Activated naive CD4-positive, alpha-beta T cell treated with anti-CD3 and anti-CD28 coated beads, Interleukin-2, amount 10 ng/mL, durations not matched to agents 7 days and 5 days (primary cell): ENCODE measurements at regions not wholly inside any gene's neighbourhood (a gene's known extent, or its start where the extent isn't known, plus 50 kb on each side); places are given as distances from the start of the nearest gene placed in this dataset.
"Not testable (repeated sequence)": the region's sequence is repeated elsewhere in the genome, so short reads cannot be mapped to it uniquely, and the experiment has no call there.

ENCODE experiments used
- CTCF ChIA-PET: fragments of 350-600 bp; sonication (Branson Sonifier 250); formaldehyde crosslinking; loops from one replicate; lab custom pipeline; 2021; ENCODE audit warnings: antibody characterized with exemption; lab: Charles Lee
- DNase-seq: peaks from one replicate; pipeline ENCODE4 v3.0.0-alpha.2; 2020
- H3K27ac Mint-ChIP-seq: one replicate; pipeline ENCODE4 v1.8.0; 2021; ENCODE audit warnings: mild to moderate bottlenecking, moderate library complexity, mixed read lengths
- H3K27me3 Mint-ChIP-seq: one replicate; pipeline ENCODE4 v1.8.0; 2021; ENCODE audit warnings: mild to moderate bottlenecking, mixed read lengths
- H3K36me3 Mint-ChIP-seq: one replicate; pipeline ENCODE4 v1.8.0; 2021; ENCODE audit warnings: mixed read lengths
- H3K4me1 Mint-ChIP-seq: one replicate; pipeline ENCODE4 v1.8.0; 2021; ENCODE audit warnings: mixed read lengths
- H3K4me3 Mint-ChIP-seq: one replicate; pipeline ENCODE4 v1.8.0; 2021; ENCODE audit warnings: mild to moderate bottlenecking, moderate library complexity, mixed read lengths
- H3K9me3 Mint-ChIP-seq: one replicate; pipeline ENCODE4 v1.8.0; 2021; ENCODE audit warnings: mixed read lengths

DNA sequence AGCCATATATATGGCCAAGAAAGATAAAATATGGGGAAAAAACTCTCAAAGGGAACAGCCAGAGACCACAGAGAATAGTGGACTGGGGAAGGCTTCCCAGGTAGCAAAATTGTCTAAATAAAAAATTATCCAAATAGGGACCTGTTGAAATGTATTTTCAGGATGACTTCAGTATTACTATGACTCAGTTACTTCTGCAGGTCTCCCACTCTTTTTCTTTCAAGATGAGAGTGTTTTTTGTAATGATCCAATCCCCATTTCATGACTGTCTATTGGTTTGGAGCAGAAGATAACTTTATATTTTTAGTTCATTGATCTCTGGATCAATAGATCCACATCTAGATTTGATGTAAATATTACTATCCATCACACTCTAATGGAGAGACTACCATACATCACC, 372.1 kb upstream of the EMCN start:
- DNase-seq: no peak
- no peak overlapping the region for H3K4me3 Mint-ChIP-seq
- no peaks in the 10 kb centered on the region for H3K36me3 Mint-ChIP-seq
- peaks cover 8% of the 10 kb centered on the region for H3K27me3 Mint-ChIP-seq
- CTCF ChIA-PET: no interaction called here
- peaks cover 10% of the 10 kb centered on the region for H3K9me3 Mint-ChIP-seq
- H3K4me1 Mint-ChIP-seq: peaks cover 2% of the 10 kb centered on the region
- H3K27ac Mint-ChIP-seq: no peak overlapping the region

DNA sequence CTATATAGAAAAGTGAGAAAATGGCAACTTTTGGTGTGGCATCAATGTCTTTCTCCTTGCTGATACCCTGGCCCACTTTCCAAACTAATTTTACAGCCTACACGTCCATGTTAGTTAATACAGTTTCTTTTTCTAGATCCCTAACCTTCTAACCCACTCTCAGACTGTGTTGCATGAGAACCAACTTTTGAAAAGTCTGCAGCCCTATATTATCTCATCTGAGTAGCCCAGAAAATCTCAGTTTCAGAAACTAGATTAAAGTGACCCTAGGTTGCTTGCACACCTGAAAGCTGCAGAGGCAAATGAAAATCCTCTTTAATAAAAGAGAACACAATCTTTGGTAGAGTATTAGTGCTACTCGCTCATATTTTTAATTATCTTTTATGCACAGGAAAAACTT, 371.6 kb upstream of the EMCN start:
- CTCF ChIA-PET: no interaction called here
- Mint-ChIP-seq H3K27me3 (peaks cover 9% of the 10 kb centered on the region), H3K27ac (no peak overlapping the region), H3K36me3 (no peaks in the 10 kb centered on the region), H3K9me3 (peaks cover 10% of the 10 kb centered on the region), H3K4me3 (no peak overlapping the region), H3K4me1 (no peaks in the 10 kb centered on the region)
- no peak for DNase-seq

GRCh38 chr4:100882661-100883060, 364.8 kb upstream of the EMCN start:
- Mint-ChIP-seq H3K27ac (no peak overlapping the region), H3K36me3 (no peaks in the 10 kb centered on the region), H3K27me3 (peaks cover 12% of the 10 kb centered on the region), H3K4me3 (no peak overlapping the region), H3K4me1 (no peaks in the 10 kb centered on the region), H3K9me3 (peaks cover 1% of the 10 kb centered on the region)
- DNase-seq: no peak
- CTCF ChIA-PET: no interaction called here

- Mint-ChIP-seq H3K27me3 (peaks cover 4% of the 10 kb centered on the region), H3K36me3 (no peaks in the 10 kb centered on the region), H3K4me3 (no peak overlapping the region), H3K4me1 (no peaks in the 10 kb centered on the region), H3K27ac (no peak overlapping the region), H3K9me3 (peaks cover 1% of the 10 kb centered on the region)
- no peak for DNase-seq
- CTCF ChIA-PET: interaction anchor here (0.6 kb wide), 1 partner anchor 288 kb away, joined by 4 read pairs; no protein-coding TSS in a partner anchor
Measured at GRCh38 chr4:100881283-100881682, 363.5 kb upstream of the EMCN start.

- H3K9me3 Mint-ChIP-seq: no peaks in the 10 kb centered on the region
- H3K27me3 Mint-ChIP-seq: peaks cover 4% of the 10 kb centered on the region
- CTCF ChIA-PET: no interaction called here
- no peaks in the 10 kb centered on the region for H3K4me1 Mint-ChIP-seq
- H3K27ac Mint-ChIP-seq: no peak overlapping the region
- no peaks in the 10 kb centered on the region for H3K36me3 Mint-ChIP-seq
- DNase-seq: no peak
- no peak overlapping the region for H3K4me3 Mint-ChIP-seq
Measured at GRCh38 chr4:100880011-100880410, 362.2 kb upstream of the EMCN start.

DNA sequence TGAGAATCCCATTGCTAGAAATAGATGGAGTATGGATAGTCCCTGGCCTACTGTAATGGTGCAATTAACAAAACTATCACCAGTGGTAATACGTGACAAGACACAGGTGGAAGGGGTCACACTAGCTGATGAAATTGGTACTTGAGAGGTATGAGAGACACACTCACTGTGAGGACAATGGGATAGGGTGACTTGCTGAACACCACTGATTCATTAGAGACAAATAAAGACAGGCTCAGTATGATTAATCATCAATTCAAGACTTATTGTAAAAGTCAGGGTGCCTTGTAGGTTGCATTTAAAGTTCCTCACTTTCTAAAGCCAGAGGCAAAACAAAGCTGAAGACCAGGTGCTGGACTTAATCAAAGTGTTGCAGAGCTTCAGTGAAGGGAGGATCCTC, 361.6 kb upstream of the EMCN start:
- DNase-seq: no peak
- CTCF ChIA-PET: no interaction called here
- Mint-ChIP-seq H3K4me1 (no peaks in the 10 kb centered on the region), H3K27me3 (peaks cover 4% of the 10 kb centered on the region), H3K4me3 (no peak overlapping the region), H3K27ac (no peak overlapping the region), H3K36me3 (no peaks in the 10 kb centered on the region), H3K9me3 (no peaks in the 10 kb centered on the region)

- DNase-seq: no peak
- CTCF ChIA-PET: no interaction called here
- no peaks in the 10 kb centered on the region for H3K27me3 Mint-ChIP-seq
- H3K4me1 Mint-ChIP-seq: no peaks in the 10 kb centered on the region
- H3K4me3 Mint-ChIP-seq: no peak overlapping the region
- H3K27ac Mint-ChIP-seq: no peak overlapping the region
- no peaks in the 10 kb centered on the region for H3K9me3 Mint-ChIP-seq
- H3K36me3 Mint-ChIP-seq: no peaks in the 10 kb centered on the region
Measured at GRCh38 chr4:100876546-100876945, 358.7 kb upstream of the EMCN start.

DNA sequence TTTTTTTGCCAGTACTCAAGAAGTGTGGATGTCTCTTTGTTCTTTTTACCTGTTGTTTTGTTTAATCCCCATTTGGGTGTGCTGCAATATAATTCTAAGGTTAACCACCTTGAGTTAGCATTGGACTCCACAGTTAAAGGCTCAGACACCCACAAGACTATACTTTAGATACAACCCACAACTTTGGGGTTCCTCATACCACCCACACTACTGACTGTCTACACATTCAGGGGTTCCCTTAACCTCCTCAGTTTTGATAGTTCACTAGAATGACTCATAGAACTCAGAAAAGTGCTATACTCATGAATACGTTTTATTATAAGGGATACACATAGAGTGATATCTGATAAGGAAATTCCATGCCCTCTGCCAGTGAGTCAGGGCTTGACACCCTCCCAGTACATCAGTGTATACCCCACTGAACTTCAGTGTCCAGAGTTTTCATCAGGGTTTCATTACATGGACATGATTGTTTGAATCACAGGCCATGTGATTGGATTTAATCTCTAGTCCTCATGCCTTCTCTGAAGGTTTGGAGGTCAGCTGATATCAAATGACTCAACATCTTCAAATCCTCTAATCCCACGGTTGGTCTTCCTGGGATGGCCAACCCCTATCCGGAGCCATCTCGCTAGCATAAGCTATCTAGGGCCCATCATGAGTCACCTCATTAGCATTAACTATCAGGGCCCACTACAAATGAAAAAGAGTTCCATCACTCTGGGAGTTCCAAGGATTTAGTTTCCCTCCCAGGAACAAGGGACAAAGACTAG, 357.7 kb upstream of the EMCN start:
- Mint-ChIP-seq H3K36me3 (no peaks in the 10 kb centered on the region), H3K27ac (no peak overlapping the region), H3K27me3 (no peaks in the 10 kb centered on the region), H3K4me1 (no peaks in the 10 kb centered on the region), H3K9me3 (no peaks in the 10 kb centered on the region), H3K4me3 (no peak overlapping the region)
- CTCF ChIA-PET: no interaction called here
- DNase-seq: no peak

GRCh38 chr4:100872811-100873210, 355.0 kb upstream of the EMCN start:
- Mint-ChIP-seq H3K27me3 (no peaks in the 10 kb centered on the region), H3K4me1 (no peaks in the 10 kb centered on the region), H3K36me3 (no peaks in the 10 kb centered on the region), H3K4me3 (no peak overlapping the region), H3K27ac (no peak overlapping the region), H3K9me3 (no peaks in the 10 kb centered on the region)
- DNase-seq: no peak
- CTCF ChIA-PET: no interaction called here

DNA sequence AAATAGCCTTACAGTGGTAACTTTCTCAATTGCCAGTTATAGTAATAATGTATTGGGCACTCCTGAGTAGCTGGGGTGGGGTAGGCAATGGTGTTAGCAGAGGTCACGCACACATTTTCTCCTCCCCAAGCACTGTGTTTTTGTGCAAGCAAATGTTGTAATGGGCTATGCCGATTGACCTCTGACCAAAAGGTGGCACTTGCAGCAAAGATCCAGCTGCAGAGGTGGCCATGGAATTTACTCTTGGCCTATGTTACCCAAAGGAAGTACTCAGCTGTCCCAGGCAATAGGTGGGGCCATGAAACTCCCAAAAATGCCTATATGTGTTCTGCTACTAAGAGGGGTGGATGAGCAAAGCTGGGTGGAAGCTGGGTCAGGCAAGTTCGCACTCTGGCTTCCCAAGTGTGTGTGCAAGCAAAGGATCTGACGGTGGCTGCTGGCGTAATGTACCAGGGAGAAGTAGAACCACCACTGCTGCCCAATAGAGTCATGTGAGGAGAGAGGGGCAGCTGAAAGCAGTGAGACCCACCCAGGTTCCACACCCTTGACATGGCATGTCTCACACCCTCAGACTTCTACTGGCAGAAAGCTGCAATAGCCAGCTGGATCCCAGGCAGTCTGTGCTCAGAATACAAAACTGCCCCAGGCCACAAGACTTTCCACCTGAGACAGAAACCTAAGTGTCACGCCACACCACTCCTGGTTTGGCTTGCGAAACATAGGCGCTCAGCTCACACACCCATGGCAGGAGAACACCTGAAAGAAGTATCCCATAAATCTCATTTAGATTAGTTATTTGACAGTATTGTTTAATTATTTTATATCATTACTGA, 353.3 kb upstream of the EMCN start:
- no peaks in the 10 kb centered on the region for H3K36me3 Mint-ChIP-seq
- DNase-seq: no peak
- no peaks in the 10 kb centered on the region for H3K4me1 Mint-ChIP-seq
- H3K9me3 Mint-ChIP-seq: no peaks in the 10 kb centered on the region
- H3K27me3 Mint-ChIP-seq: no peaks in the 10 kb centered on the region
- no peak overlapping the region for H3K4me3 Mint-ChIP-seq
- no peak overlapping the region for H3K27ac Mint-ChIP-seq
- CTCF ChIA-PET: no interaction called here

- H3K27ac Mint-ChIP-seq: no peak overlapping the region
- no peaks in the 10 kb centered on the region for H3K27me3 Mint-ChIP-seq
- no peaks in the 10 kb centered on the region for H3K4me1 Mint-ChIP-seq
- no peaks in the 10 kb centered on the region for H3K9me3 Mint-ChIP-seq
- H3K4me3 Mint-ChIP-seq: no peak overlapping the region
- CTCF ChIA-PET: no interaction called here
- no peak for DNase-seq
- no peaks in the 10 kb centered on the region for H3K36me3 Mint-ChIP-seq
Measured at GRCh38 chr4:100869276-100869675, 351.5 kb upstream of the EMCN start.

- CTCF ChIA-PET, H3K36me3 Mint-ChIP-seq, H3K4me3 Mint-ChIP-seq, DNase-seq, H3K9me3 Mint-ChIP-seq, H3K4me1 Mint-ChIP-seq, H3K27me3 Mint-ChIP-seq, H3K27ac Mint-ChIP-seq: not testable (repeated sequence)
Measured at GRCh38 chr4:100868281-100868680, 350.5 kb upstream of the EMCN start.

GRCh38 chr4:100852326-100852725, 334.5 kb upstream of the EMCN start:
- no peaks in the 10 kb centered on the region for H3K27me3 Mint-ChIP-seq
- H3K4me3 Mint-ChIP-seq: no peak overlapping the region
- no peak overlapping the region for H3K27ac Mint-ChIP-seq
- no peaks in the 10 kb centered on the region for H3K9me3 Mint-ChIP-seq
- DNase-seq: no peak
- CTCF ChIA-PET: no interaction called here
- no peaks in the 10 kb centered on the region for H3K4me1 Mint-ChIP-seq
- no peaks in the 10 kb centered on the region for H3K36me3 Mint-ChIP-seq

GRCh38 chr4:100849319-100849718, 331.5 kb upstream of the EMCN start:
- Mint-ChIP-seq H3K36me3 (no peaks in the 10 kb centered on the region), H3K27ac (no peak overlapping the region), H3K4me3 (no peak overlapping the region), H3K4me1 (no peaks in the 10 kb centered on the region), H3K27me3 (no peaks in the 10 kb centered on the region), H3K9me3 (no peaks in the 10 kb centered on the region)
- DNase-seq: no peak
- CTCF ChIA-PET: interaction anchor here (1.1 kb wide), 1 partner anchor 30 kb away, joined by 3 read pairs; no protein-coding TSS in a partner anchor

DNA sequence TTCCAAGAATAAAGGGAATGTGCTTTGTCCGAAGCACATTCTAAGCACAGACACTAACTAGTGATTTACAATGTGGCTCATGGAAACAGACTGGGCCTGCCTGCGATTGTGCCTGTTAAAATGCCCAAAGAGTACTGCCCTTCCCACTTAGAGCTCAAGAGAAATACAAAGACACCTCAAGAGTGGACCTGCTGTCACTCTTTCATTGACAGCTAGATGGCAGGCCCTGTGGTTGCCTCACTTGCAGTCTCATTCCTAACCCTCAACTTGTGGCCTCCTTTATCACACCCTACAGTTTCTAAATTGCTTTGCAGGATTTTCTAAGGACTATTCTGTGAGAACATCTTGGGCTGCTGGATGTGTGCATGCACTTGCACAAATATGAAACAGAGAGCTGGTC, 331.0 kb upstream of the EMCN start:
- H3K27me3 Mint-ChIP-seq: no peaks in the 10 kb centered on the region
- H3K9me3 Mint-ChIP-seq: no peaks in the 10 kb centered on the region
- H3K4me3 Mint-ChIP-seq: no peak overlapping the region
- DNase-seq: no peak
- CTCF ChIA-PET: interaction anchor here (1.1 kb wide), 1 partner anchor 30 kb away, joined by 3 read pairs; no protein-coding TSS in a partner anchor
- no peak overlapping the region for H3K27ac Mint-ChIP-seq
- H3K36me3 Mint-ChIP-seq: no peaks in the 10 kb centered on the region
- H3K4me1 Mint-ChIP-seq: no peaks in the 10 kb centered on the region
